Activated T-cell treated with anti-CD3 and anti-CD28 coated beads for 48 hours (primary cell): ENCODE measurements at regions not wholly inside any gene's neighbourhood (a gene's known extent, or its start where the extent isn't known, plus 50 kb on each side); places are given as distances from the start of the nearest gene placed in this dataset.
"Not testable (repeated sequence)": the region's sequence is repeated elsewhere in the genome, so short reads cannot be mapped to it uniquely, and the experiment has no call there.

Source experiments
- DNase-seq: peaks from one replicate; pipeline ENCODE4 v3.0.0-alpha.2; 2020; ENCODE audit warnings: low read depth

DNA sequence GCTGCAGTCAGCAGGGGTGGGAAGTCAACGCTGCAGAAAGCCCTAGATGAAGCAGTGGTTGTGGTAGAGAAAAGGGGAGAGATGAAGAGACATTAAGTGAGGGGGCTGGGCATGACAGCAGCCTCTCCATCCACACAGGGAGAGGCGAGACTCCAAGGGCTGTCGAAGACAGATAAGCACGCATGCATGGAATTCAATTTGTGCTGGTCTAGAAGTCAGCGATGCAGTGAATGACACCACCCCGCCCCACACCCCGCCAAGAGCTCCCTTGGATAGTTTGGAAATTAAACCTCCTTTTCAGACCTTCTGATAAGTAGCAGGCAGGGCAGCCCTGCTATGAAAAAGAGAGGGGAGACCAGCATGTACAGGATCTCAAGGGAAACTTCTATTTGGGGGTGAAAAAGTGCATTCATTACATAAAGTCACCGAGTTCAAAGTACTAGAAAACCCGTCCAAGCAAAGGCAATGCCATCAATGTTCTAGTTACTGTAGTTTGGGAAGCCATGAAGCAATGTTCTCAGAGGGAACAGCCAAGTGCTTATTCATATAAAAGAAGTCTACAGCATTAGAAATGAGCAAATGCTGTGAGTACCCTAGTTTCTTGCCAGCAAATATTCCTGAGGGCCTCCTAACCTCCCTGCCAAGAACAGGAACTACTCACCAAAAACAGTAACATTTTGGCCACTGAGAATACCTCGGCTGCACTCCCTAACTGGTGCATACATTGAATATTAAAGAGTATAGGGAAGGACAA is 152.3 kb upstream of the ANXA10 start:
- DNase-seq, result no peak

DNA sequence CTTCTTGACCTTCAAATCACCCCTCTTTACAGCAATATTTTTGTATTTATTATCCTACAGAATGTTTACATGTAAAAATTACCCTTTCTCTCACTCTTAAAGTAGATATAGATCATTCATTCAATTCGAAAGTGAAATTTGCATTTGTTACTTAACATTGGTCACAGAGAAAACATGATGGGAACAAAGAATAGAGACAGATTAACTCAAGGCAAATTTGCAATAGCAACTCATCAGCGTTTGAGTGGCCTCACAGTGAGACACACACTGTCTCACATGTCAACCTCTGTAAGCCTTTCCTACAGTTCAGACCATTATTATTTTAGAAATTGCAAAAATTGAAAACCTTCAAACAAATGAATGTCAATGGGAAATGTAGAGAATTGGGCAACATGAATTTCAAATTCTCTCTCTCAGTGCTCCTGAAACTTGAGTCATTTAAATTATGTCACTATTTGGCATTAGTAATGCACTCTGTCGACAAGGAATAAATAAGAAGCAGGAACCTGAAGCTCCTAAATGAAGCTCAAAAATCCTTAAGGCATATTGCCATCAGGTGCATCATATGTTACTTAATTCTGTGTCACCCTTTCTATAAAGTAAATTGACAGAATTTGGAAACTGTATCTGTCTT is 148.3 kb upstream of the ANXA10 start:
- no peak for DNase-seq

DNA sequence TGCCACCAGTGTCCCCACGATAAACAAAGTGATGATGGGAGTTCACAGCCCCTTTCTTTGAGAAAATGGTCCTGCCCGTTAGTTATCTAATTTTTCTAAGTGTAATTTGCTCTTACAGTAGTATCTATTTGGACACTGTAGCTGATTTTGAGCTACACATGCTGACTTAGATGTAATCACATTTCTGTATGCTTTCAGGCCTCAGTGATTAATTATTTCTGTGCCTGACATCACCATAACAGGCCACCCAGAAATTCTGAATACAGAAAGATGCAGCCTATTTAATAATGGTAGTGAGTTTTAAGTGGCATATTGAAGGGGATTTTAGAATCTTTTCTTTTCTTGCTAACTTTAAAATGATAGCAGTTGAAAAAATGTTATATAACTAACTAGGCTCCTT is 147.6 kb upstream of the ANXA10 start:
- no peak for DNase-seq

DNA sequence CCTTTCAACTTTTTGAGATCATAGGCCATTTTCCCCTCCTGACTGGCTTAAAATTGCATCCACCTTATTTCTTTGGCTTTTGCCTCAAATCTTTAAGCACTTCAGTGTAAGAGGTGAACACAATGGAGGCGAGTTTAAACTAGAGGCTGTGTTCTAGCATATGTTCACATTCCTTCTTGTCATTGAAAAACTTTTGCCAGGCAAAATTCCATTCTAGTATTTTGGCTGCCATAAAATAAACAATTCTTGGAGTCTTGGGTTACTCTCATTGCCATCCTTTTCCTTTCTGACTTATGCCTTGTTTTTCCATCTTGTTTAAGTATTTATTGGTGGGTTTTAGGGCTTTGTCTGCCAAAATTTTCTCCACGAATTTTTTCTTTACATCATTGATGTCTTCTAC is 137.3 kb upstream of the ANXA10 start:
- DNase-seq, result no peak

DNA sequence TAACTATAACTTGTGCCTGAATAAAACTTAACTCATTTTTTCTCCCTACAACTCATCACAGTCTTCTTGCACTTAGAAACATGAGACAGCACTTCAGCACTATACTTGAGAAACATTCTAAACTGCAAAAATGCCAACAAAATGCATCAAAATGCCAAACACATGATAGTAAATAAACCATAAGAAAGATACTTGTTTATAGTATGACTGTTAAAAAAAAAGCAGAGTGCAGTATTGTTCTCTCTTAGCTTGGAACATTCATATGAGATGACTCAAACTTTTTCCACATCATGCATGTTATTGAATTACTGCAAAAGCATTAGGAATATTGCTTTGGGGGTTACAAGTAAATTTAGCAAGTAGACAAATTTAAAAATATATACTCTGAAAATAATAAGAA is 135.7 kb upstream of the ANXA10 start:
- no peak for DNase-seq

DNA sequence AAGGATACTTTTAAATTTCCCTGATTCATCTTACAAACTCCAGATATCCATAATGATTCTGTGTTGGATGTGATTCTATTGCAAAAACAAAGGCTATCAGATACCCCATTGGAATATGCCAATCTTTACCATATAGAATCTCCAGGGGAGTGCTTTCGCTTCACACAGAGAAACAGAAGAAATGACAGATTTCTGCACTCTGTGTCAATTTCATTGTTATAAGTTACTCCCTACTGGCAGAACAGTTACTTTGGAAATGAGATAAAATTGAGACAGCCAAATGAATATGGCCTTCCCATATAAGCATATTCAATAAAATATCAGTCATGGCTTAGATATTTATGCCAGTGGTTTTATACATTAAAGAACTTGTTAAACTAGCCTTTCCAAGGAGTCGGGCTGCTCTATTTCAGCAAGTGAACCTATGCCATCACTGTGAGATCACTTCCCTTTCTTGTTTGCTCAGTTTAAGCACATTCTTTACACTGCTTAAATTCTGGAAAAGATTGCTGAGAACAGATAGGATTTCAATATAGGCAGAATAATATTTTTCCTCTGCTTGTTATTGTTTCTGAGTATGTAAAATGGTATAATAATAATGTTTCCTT is 127.5 kb upstream of the ANXA10 start:
- no peak for DNase-seq

DNA sequence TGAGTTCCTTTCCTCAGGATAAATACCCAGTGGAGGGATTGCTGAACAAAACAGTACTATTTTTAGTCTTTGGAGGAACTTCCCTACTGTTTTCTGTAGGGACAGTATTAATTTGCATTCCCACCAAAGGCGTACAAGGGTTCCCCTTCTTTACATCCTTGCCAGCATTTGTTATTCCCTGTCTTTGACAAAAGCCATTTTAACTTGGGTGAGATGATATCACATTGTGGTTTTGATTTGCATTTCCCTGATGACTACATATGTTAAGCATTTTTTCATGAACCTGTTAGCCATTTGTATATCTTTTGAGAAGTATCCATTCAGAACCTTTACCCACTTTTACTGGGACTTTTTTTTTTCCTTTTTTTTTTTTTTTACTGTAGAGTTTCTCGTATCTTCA is 126.2 kb upstream of the ANXA10 start:
- DNase-seq, result no peak

DNA sequence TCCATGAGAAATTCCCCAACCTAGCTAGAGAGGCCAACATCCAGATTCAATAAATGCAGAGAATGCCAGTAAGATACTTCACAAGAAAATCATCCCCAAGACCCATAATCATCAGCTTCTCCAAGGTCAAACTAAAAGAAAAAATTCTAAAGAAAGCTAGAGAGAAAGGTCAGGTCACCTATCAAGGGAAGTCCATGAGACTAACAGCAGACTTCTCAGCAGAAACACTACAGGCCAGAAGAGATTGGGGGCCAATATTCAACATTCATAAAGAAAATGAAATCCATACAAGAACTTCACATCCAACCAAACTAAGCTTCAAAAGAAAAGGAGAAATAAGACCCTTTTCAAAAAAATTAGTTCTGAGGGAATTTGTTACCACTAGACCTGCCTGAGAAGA is 118.8 kb upstream of the ANXA10 start:
- no peak for DNase-seq

DNA sequence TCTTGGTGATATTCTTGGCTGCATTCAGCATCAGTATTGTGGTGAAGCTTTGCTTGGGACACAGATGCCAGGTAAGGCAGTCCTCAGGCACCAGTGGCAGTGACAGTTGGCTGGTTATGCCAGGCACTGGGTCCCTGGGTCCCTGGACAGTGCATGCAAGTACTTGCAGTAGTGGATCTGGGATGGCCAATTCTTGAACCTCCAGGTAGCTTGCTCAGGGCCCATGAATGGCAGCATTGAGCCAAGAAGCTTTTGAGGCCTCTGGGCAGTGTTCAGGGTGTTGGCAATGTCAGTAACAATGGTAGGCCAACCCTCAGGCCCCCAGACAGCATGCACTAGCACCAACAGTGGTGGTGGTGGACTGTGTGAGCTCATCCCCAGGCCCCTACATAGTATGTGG is 106.8 kb upstream of the ANXA10 start:
- no peak for DNase-seq

DNA sequence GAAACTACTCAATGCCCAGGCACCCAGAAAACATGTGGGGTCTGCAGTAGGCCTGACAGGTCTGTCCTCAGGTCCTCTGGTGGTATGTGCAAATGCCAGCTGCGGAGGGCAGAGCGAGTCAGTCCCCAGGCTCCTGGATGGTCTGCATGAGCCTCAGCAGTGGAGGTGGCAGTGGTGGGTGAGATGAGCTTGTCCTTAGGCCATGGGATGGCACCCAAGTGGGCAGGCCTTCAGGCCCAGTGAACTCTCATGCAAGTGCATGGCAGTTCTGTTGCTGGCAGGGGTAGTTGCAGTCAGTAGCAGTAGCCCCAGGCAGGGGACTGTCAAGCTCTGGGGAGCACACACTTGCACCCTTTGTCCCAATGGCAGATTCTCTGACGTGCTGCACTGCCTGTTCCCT is 106.3 kb upstream of the ANXA10 start:
- DNase-seq, result no peak

DNA sequence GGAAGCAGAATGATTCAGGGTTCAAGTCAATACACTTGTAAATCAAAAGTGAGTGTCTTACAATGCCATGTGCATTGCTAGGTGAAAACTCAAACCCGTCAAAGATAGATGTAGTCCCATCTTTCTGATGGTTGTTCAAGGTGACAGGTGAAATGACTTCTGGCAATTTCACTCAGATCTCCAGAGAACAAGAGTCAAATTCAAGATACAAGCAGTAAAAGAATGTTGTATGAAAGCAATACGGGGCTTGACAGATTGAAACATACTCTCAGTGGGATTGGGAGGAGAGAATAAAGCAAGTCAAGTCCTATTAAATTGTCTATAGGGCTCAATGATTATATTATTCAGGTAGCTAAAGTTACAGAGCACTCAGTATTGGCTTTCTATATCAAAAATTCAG is 105.1 kb upstream of the ANXA10 start:
- no peak for DNase-seq

DNA sequence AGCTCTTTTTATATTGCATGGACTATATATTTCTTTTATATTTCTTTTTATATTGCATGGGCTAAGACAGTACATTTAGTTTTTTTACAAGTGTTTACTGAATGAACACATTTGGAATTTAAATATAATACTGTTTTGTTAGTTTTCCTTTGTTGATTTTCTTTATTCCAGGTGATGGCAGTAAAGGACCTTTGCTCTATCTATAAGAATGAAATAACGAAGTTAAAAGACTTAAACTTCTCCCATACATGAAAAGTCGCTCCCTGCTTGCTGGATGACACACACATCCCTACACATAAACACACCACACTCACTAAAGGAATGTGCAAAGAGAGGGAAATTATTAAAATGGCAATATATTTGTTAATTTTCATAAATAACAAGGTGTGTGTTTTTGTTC is 102.5 kb upstream of the ANXA10 start:
- no peak for DNase-seq

DNA sequence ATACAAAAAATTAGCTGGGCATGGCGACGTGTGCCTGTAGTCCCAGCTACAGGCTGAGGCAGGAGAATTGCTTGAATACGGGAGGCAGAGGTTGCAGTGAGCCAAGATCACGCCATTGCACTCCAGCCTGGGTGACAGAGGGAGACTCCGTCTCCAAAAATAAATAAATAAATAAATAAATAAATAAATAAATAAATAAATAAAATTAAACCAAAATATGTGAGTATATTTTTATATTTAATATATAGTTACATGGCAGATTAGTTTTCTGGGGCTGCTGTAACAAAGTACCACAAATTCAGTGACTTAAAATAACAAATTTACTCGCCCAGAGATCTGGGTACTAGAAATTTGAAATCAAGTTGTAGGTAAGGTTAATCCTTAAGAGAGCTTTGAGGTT is 84.2 kb upstream of the ANXA10 start:
- not testable (repeated sequence) for DNase-seq

DNA sequence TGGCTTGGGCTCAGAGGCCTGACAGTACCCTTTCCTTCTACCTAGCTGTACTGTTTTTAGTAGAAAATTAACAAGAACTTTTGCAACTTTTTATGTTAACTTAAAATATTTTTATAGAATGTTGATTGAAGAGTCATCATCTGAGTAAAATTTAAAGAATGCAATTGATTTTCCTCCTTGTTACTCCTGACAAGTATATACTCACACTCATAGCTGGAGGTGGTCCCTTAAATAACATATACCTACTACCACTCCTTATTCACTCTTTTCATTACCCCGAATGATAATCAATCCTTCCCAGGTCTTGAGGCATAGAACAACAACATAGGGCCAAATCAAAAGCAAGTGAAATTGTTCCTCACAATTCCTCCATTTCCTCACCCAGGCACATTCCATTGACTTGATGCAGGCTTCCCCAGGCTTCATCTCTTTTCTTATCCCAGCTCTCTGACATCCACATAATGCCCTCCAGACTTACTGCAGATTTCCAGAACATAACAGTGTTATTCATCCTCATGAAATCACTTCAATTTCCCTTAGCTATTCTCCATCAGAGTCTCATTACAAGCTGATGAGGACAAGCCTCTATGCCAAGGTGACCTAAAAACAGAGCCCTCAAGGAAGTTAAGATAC is 73.2 kb upstream of the ANXA10 start:
- no peak for DNase-seq

DNA sequence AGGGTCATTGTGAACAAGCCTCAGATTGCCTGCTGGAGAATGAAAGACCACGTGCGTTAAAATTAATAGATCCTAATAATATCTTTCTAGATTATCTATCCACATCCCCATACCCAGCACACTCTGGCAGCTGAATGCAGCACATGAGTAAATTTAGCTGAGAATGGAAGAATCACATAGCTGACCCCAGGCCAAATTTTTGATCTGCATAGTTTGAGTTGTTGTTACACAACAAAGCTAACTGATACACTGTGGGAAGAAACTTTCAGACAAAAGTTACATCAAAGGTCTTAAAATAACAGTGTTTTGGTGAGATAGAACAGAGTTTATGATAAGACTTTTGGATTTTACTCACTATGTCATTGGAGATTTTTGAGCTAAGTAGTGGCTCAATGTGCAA is 72.4 kb upstream of the ANXA10 start:
- no peak for DNase-seq

DNA sequence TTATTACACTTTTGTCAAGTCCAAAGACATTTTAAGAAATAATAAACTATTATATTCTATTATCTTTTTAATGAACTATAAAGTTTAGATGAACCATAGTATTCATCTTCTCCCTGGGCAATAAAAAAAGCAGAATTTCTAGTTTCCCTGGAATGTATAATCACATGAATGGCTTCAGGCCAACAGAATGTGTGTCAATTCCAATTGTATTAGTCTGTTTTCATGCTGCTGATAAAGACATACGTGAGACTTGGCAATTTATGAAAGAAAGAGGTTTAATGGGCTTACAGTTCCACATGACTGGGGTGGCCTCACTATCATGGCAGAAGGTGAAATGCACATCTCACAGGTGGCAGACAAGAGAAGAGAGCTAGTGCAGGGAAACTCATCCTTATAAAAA is 70.7 kb upstream of the ANXA10 start:
- DNase-seq, result no peak

DNA sequence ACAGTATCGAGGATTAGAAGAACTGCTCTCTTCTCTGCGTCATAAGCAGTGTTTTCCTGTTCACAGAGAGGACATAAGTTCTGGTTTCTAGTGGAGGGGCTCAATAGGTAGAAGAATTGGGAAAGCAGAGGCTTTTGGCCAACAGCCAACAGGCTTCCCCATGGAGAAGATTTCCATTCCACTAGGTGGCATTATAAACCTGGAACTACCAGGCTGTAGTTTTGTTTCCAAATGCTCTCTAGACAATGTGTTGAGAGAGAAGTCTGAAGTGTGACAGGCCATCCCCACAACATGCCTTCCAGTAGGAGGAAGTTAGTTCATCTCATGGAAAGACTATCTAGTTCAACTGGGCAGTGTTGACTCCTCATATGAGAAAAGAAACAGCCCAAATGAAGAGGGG is 63.8 kb upstream of the ANXA10 start:
- no peak for DNase-seq

DNA sequence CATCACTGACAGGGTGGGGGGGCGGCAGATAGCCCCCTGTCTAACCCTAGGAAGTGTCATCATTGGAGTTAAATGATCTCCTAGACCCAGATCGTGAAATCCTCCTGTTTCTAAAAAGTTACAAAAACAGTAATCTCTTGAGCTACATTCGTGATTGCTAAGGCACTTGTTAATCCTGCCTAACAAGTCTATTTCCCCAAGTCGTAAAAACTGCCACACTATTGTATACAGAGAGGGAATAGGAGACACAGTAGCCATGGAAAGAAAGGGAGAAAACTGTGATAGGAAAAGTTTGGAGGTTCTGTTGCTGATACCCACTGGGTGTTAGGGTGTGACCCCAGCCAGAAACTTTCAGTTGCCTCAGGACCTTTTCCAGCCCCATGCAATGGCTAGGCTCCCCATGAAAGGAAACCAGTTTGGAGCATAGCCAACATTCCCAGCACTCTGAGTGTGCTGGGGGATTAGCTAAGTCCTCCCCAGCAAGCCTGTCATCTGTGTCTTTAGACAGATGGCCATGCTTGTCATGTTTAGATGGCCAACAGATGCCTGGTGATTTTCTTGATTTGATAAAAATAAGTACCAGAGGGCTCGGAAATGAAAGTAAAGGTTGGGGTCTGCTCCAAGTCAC is 63.3 kb upstream of the ANXA10 start:
- no peak for DNase-seq

DNA sequence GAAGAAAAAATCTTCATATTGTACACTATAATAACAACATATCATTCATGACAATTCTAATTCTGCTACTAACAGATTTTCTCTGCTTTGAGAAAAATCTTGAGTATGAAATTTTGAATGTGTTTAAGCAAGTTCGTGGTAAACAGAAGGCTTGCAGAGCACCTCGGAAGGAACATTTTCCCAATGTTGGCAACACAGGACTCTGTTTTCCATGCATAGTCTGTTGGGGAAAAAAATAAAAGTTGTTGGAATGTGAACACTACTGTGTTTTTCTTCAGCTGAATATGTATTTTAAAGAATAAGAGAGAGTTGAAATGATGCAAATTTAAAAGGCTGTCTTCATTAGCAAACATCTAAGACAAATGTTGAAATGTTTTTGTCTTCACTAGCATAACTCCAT is 54.7 kb upstream of the ANXA10 start:
- DNase-seq, result no peak

DNA sequence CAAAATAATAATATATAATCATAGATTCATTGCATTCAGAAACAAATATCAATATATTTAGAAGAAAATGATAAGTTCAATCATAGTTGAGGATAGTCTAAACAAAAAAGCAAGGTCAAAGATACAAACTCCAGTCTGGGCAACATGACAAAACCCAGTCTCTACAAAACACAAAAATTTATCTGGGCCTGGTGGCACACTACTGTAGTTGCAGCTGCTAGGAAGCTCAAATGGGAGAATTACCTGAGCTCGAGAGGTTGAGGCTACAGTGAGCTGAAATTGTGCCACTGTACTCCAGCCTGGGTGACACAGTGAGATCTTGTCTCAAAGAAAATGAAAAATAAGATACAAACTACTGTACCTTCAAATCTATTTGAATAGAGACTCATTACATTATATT is 52.7 kb upstream of the ANXA10 start:
- no peak for DNase-seq
